ENCODE measurements at regions not wholly inside any gene's neighbourhood (a gene's known extent, or its start where the extent isn't known, plus 50 kb on each side); places are given as distances from the start of the nearest gene placed in this dataset.

DNA sequence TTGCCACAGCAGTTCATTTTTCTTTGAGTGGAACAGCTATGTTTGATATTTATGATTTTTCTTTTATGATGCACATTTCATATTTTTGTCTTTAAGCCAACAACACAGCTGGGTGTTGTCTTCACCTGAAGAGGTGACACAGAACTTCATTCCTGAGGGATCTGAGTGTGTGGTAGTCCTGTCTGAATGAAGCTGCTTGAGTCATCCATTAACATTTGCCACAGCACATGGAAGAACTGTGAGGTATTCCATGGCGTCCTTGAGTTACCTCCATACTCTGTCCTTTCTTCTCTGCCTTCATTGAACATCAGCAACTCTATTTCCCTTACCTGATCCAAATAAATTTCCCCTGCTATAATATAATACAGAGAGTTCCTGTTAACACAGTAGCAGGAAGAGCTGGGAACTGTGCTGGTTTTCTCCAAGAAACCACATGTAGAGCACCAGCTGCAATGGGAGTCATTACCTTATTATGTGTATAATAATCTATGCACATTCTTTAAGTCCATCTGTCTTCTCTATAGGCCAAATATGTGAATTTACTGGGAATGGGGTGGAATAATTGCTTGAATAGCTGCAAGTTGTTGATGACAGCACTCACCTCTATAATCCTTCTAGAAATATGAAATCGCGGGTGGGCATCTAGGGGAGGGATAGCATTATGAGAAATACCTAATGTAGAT lies 72.4 kb upstream of the TAC1 start:
- TF ChIP-seq EP300 (IDR thresholded peaks at IDR 0.05) (no peak), POLR2AphosphoS5 (IDR thresholded peaks at IDR 0.05) (no peak), CTCF (IDR thresholded peaks at IDR 0.05) (no peak), POLR2A (IDR thresholded peaks at IDR 0.05) (no peak)

GRCh38 chr7:97667359-97667758 lies 64.5 kb upstream of the TAC1 start:
- Histone ChIP-seq H3K27me3 (peaks cover 6% of the 10 kb centered on the region), H3K4me3 (no peak overlapping the region), H3K9me3 (no peaks in the 10 kb centered on the region), H3K36me3 (no peaks in the 10 kb centered on the region), H3K4me1 (no peaks in the 10 kb centered on the region), H3K27ac (no peak overlapping the region)
- no peak for ATAC-seq
- no peak for TF ChIP-seq POLR2A (IDR thresholded peaks at IDR 0.05)
- TF ChIP-seq EP300 (IDR thresholded peaks at IDR 0.05) = no peak
- no peak for TF ChIP-seq CTCF (IDR thresholded peaks at IDR 0.05)
- no peak for TF ChIP-seq POLR2AphosphoS5 (IDR thresholded peaks at IDR 0.05)
- WGBS, 2 donors (ENCODE audit: low coverage in 1 of 2) = 12 to 27% methylated on average over 1 of the region's 1 CpG

More for the DNA sequence above, 72.4 kb upstream of the TAC1 start:
- no peak for ATAC-seq
- WGBS, 2 donors (ENCODE audit: low coverage in 1 of 2) = 77 to 83% methylated on average over 2 to 3 of the region's 3 CpGs
- Histone ChIP-seq H3K4me1 (no peaks in the 10 kb centered on the region), H3K9me3 (no peaks in the 10 kb centered on the region), H3K36me3 (no peaks in the 10 kb centered on the region), H3K4me3 (no peak overlapping the region), H3K27ac (no peak overlapping the region), H3K27me3 (no peaks in the 10 kb centered on the region)

DNA sequence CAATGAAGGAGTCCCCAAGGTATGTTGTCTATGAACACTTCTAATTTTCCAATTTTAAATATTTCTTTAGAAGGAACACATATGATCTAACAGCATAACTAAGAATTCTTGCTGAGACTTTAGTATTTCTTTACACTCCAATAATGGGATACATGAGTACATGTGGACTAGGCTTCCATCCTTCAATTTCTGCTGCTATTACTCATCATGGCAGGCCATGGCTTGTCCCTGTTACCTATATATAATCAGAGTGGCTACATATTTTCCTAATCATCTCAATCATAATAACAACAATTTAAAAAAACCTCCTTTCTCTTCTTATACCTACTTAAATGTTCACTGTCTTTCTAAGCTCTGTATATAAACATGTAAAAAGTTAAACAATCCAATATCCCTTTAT lies 60.3 kb upstream of the TAC1 start:
- Histone ChIP-seq H3K9me3 (no peaks in the 10 kb centered on the region), H3K27me3 (peaks cover 6% of the 10 kb centered on the region), H3K27ac (no peak overlapping the region), H3K4me3 (no peak overlapping the region), H3K36me3 (no peaks in the 10 kb centered on the region), H3K4me1 (no peaks in the 10 kb centered on the region)
- ATAC-seq = no peak
- TF ChIP-seq POLR2A (IDR thresholded peaks at IDR 0.05) (no peak), EP300 (IDR thresholded peaks at IDR 0.05) (no peak), POLR2AphosphoS5 (IDR thresholded peaks at IDR 0.05) (no peak), CTCF (IDR thresholded peaks at IDR 0.05) (no peak)

DNA sequence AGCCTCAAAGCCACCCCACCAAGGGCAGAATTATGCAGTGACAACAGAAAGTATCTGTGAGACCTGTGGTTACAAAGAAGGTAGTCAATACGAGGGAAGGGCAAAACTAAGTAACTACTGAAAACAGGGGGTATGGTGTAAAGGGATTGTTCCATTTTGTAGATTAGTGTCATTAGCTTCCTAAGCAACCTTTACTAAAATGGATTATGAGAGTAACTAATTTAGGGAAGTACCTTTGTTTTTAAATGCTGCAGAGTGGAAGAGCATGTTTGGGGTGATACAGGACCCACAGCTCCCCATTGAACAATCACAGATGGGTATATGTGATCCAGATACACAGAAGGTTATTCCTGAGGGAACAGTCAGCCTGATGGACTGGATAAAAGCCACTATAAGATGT lies 51.3 kb upstream of the TAC1 start:
- no peak for ATAC-seq
- Histone ChIP-seq H3K4me3 (no peak overlapping the region), H3K27me3 (no peaks in the 10 kb centered on the region), H3K36me3 (no peaks in the 10 kb centered on the region), H3K9me3 (no peaks in the 10 kb centered on the region), H3K4me1 (no peaks in the 10 kb centered on the region), H3K27ac (no peak overlapping the region)
- no peak for TF ChIP-seq EP300 (IDR thresholded peaks at IDR 0.05)
- WGBS, 2 donors (ENCODE audit: low coverage in 1 of 2) = 0 to 27% methylated on average over 1 of the region's 1 CpG

Measured in gastroesophageal sphincter (tissue), 4 donors.